ENCODE measurements at regions not wholly inside any gene's neighbourhood (a gene's known extent, or its start where the extent isn't known, plus 50 kb on each side); places are given as distances from the start of the nearest gene placed in this dataset.
"Not testable (repeated sequence)": the region's sequence is repeated elsewhere in the genome, so short reads cannot be mapped to it uniquely, and the experiment has no call there.

DNA sequence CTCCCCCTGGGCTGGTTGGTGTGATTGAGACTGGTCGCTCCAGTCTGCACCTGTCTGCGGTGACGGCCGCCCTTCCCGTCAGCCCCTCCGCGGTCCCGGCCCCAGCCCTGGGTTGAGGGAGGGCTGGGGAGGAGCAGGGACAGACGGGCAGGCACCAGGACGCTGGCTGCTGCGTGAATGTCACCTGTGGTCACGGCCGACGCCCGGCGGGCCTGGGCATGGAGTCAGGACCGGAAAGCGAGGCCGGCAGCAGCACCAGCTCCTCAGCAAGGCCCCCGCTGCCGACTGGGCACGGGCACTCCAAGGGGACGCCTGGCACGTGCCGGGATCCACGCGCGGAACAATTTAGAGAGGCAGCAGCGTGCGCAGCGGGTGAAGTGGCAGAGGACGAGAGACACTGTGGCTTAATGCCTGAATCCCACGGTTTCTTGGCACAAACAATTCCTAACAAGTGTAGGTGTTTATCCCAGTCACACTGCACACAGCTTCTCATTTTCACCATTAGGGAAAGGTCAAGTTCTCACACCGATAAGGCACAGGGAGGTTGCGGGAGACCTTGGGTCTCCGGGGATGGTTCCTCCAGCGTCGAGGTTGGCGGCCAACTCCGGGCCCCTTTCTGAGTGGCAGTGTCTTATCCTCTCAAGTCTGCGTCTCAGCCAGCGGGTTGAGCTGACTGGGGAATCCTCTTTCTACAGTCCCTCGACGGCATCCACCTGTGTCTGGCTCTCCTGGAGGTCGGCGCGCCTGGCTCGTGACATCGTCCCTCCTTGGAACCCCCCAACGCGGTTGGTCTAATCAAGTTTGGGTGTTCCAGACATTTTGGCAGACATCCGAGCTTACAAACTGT lies 66.4 kb upstream of the ADGRA1 start:
- DNase-seq (ENCODE audit: extremely low read depth, low read depth), result no peak

DNA sequence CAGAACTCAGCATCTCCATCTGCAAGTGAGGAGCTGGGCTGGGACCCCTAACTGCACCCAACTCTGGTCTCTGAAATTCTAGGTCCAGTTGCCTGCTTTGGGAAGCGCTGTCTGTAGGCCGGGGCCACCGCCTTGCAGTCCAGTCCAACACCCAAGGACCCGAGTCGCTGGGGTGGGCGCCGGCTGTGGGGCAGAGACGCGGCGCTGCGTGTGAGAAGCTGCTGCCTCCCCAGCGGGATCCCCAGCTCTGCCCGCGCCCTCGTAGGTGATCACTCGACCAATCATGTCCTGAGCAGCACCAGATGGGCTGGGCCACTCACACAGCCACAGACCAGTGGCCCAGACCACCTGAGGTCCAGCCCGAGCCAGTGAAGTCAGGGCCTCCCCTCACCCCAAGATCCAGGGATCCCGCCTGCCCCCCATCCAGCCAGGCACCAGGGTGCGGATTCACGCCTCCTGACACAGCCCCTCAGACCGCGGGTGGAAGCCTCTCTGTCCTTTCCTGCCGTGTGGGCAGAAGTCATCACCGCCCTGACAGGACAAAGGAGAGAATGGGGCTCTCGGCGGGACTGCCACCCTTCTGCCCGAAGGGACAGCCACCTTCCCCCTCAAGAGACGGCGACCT lies 67.4 kb upstream of the ADGRA1 start:
- no peak for DNase-seq (ENCODE audit: extremely low read depth, low read depth)

DNA sequence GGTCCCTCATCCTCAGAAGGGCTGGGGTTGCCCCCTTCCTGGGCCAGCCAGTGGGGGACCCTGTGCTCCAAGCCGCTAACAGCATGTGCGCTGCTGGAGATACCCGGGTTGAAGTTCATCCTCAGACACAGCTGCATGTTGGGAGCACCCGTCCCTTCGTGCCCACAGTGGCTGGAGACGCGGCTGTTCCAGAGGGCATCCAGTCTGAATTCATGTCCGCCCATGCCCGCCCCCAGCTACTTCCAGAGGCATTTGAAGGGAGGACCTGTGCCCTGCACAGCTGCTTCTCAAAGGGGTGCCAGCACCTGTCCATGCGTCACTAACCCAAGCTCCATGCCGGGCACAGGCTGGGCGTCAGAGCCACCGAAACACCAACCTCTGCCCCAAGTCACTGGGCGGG lies 68.1 kb upstream of the ADGRA1 start:
- no peak for DNase-seq (ENCODE audit: extremely low read depth, low read depth)

DNA sequence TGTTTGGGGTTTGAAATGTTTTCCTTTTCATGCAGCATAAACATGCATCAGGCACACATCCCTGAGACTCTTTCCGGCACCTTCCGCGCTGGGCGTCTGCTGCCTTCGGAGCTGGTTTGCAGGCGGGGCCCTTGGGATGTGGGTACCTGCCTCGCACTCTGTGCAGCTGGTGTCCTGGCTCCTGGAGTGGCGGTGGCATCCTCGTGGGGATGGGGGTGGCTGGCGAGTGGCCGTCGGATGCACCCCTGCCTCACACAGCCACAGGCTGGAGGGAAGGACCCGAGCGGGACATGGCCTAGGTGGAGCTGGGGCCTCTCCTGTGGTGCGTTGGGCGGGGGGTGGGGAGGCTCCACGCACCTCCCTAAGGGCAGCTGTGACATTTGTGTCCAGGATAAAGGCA lies 68.5 kb upstream of the ADGRA1 start:
- DNase-seq (ENCODE audit: extremely low read depth, low read depth), result no peak

DNA sequence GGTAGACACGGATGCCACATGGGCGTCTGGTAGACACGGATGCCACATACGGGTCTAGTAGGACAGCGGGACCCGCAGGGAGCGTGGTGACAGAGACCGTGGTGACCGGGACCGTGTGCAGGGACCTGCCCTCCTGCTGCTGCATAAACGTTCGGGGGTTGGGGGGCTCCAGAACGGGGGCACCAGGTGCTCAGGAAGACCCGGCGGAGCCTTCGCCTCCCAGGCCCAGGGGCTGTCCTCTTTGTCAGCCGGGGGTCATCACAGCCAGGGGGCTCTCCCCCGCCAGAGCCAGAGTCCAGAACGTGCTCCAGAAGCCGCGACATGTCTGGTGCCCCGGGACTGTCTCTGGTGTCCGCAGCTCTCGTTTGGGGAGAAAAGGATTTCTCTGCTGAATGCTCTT lies 69.2 kb upstream of the ADGRA1 start:
- no peak for DNase-seq (ENCODE audit: extremely low read depth, low read depth)

DNA sequence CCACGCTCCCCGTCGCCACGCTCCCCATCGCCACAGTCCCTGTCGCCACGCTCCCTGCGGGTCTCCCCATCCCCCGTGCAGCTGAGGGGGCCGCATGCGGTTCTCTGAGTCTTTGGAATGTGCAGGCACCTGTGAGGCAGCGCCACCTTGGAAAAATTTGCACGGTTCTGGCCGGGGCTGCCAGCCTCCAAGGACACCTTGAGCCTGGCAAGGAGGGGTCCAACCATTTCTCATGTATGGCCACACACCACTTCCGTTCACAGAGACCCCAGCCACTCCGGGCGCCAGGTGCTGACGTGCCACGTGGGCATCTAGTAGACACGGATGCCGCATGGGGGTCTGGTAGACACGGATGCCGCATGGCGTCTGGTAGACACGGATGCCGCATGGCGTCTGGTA lies 70.5 kb upstream of the ADGRA1 start:
- DNase-seq (ENCODE audit: extremely low read depth, low read depth), result no peak

DNA sequence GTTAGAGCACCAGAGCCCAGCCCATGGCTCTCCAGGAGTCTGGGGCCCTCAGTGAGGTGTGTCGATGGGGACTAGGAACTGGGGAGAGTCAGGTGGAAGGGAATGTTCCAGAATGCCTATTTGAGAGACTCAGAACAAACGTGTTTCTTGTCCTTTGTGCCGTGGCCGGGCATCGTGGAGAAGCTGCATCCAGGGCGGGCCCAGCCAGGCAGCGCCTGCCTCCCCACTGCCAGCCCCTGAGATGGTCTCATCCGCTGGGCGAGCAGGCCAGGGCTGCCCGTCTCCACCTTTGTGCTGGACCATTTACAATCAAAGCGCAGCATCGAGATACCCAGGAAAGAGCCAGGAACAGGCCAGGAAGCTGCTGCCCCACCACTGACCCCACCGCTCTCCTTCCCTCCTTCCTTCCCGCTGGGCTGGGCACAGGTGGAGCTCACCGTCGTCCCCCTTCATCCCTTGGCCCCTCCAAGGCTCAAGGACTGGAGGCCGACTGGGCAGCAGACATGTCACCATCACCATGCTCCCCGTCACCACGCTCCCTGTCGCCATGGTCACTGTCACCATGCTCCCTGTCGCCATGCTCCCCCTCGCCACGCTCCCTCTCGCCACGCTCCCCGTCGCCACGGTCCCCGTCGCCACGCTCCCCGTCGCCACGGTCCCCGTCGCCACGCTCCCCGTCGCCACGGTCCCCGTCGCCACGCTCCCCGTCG lies 71.1 kb upstream of the ADGRA1 start:
- DNase-seq (ENCODE audit: extremely low read depth, low read depth), result no peak

DNA sequence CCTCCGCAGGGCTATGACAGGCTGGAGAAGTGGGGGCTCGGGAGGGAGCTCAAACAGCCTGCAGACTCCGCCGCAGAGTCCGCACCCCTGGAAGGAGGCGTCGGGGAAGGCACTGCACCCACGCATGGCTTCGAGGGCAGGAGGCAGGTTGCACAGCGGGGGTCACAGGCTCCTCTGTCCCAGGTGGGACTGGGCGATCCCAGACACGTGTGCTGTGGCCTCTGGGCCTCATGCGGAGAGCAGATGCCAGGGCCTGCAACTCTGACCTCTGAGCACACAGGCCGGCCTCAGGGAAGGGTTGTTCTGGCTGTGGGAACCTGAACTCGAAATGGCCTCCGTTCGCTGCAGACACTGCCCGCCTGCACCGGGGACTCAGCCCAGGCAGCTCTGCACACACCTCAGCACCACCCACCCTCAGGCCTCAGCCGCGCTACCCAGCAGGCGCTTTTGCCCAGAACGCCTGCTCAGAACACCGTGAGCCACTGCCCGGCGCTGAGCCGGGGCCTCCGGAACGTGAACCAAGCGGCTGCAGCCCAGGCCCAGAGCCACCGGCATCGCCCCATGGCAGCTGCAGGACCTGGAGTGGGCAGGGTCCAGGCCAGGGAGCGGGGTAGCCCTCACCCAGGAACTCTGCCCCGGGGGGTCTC lies 71.8 kb upstream of the ADGRA1 start:
- no peak for DNase-seq (ENCODE audit: extremely low read depth, low read depth)

DNA sequence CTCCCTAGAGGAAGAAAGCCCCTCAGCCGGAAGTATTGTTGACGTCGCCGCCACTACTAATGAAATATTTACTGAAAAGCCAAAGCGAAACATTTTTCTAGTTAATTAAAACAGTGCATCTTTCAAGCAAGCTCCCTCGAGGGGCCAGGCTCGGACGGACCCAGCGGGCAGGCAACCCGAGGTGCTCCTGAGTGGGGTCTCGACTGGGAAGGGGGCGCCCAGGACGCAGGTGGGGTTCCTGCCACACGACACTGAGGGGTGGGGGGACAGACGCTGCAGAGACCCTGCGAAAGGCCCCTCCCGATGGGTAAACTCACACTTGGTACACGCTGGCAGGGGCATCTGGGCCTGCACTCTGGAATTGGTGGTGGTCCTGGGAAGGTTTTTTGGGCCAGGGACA lies 72.4 kb upstream of the ADGRA1 start:
- DNase-seq (ENCODE audit: extremely low read depth, low read depth), result no peak

DNA sequence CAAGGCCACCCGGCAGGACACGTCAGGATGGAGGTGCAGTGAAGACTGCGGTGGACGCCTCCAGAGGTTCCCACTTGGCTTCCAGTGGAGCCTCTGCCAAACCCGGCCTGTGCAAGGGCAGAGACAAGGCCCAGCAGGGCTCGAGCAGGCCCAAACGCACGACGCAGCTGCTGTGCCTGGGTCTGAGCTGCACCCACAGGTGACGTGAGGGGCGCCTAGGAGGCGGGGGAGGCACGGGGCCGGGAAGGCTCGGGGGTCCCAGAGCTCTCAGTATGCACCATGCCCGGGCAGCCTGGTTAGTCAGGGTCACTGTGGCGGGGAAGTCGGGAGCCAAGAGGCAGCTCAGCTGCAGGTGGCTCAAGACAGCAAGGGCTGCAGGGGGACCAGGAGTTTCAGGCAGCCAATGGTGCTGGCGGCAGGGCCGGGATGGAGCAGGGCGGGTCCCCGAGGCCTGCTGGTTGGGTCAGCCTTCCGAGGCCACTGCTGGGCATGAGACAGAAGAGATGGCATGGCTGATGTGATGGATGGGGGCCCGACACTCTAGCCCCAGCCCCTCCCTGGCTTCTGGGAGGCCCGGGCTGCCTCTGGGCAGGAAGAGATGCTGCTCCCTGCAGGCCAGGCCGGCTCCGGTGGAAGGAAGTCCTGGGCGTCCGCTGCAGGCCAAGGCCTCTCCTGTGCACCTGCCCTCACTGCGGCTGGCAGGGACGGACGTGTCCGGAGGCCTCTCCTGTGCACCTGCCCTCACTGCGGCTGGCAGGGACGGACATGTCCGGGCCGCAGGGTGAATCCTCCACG lies 72.2 kb upstream of the CFAP46 start:
- DNase-seq (ENCODE audit: extremely low read depth, low read depth), result no peak

DNA sequence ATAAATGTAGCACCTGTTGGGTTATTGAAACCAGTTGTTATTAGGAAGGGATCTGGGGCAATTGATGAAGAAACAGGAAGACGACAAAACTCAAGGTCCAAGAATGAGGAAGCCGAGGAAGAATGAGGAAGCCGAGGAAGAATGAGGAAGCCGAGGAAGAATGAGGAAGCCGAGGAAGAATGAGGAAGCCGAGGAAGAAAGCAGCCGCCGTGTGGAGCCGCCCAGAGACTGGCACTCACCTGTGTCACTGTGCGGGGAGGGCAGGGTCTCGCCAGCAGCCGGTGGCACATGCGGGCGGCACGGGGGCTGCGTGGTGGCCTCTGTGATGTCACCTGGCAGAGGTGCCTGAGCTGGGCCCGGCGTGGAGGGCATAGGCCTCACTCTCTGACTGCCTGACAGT lies 71.1 kb upstream of the CFAP46 start:
- no peak for DNase-seq (ENCODE audit: extremely low read depth, low read depth)

DNA sequence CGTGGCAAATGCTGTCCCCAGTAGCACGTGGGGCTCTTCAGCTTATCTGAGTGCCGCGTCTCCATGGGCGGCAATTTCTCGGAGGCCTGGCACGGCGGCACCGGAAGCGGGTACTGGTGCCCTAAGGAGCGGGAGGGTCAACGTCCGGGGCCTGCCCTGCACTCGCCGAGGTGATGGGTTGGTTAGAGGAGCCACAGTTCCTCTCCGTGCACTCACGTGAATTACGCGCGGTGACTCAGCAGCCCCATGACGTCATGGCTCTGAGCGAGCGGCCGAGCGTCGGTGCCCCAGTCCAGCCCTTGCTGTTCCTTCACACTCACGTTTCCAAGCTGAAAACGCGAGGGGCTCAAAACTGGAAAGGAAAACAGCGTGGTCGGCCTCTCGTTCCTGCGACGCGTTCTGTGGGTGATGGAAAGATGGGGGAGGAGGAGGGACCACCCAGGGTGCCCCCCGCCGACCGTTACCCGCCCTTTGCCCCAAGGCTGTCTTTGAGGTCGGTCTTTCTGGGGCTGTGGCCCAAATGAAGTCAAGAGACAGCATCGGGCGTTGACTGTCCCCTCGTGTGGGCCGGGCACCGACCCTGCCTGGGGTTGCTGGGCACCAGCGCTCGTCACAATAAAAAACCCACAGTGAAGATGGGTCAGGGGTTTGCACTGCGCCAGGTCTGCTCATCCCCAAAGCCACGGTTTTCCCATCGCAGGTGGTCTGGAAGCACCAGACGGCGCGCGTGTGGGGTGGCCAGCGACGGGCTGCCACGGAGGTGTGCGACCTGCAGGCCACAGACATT lies 70.4 kb upstream of the CFAP46 start:
- no peak for DNase-seq (ENCODE audit: extremely low read depth, low read depth)

DNA sequence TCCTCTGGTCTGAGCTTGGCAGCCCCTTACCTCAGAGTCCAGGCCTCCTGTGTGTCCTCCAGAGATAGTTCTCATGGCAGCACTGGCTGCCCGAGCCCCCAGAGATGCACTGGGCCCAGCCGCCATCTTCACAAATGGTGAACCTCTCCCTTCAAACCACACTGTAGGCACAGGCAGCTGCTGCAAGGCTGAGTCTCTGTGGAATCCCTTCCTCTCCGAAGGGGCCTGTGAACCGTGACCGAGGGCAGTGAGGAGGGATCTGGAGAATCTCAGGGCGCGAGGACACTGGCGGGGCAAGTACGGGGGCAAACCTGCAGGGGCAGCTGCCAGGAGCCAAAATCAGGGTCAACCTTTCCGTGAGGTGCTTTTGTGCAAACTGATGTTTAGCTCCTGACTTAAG lies 69.5 kb upstream of the CFAP46 start:
- no peak for DNase-seq (ENCODE audit: extremely low read depth, low read depth)

DNA sequence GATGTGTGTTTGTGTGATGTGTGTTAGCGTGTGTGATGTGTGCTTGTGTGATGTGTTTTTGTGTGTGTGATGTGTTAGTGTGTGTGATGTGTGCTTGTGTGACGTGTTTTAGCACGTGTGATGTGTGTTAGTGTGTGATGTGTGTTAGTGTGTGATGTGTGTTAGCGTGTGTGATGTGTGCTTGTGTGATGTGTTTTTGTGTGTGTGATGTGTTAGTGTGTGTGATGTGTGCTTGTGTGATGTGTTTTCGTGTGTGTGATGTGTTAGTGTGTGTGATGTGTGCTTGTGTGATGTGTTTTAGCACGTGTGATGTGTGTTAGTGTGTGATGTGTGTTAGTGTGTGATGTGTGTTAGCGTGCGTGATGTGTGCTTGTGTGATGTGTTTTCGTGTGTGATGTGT lies 69.0 kb upstream of the CFAP46 start:
- not testable (repeated sequence) for DNase-seq (ENCODE audit: extremely low read depth, low read depth)

DNA sequence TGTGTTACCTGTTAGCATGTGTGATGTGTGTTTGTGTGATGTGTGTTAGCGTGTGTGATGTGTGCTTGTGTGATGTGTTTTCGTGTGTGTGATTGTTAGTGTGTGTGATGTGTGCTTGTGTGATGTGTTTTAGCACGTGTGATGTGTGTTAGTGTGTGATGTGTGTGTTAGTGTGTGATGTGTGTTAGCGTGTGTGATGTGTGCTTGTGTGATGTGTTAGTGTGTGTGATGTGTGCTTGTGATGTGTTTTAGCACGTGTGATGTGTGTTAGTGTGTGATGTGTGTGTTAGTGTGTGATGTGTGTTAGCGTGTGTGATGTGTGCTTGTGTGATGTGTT lies 68.4 kb upstream of the CFAP46 start:
- not testable (repeated sequence) for DNase-seq (ENCODE audit: extremely low read depth, low read depth)

DNA sequence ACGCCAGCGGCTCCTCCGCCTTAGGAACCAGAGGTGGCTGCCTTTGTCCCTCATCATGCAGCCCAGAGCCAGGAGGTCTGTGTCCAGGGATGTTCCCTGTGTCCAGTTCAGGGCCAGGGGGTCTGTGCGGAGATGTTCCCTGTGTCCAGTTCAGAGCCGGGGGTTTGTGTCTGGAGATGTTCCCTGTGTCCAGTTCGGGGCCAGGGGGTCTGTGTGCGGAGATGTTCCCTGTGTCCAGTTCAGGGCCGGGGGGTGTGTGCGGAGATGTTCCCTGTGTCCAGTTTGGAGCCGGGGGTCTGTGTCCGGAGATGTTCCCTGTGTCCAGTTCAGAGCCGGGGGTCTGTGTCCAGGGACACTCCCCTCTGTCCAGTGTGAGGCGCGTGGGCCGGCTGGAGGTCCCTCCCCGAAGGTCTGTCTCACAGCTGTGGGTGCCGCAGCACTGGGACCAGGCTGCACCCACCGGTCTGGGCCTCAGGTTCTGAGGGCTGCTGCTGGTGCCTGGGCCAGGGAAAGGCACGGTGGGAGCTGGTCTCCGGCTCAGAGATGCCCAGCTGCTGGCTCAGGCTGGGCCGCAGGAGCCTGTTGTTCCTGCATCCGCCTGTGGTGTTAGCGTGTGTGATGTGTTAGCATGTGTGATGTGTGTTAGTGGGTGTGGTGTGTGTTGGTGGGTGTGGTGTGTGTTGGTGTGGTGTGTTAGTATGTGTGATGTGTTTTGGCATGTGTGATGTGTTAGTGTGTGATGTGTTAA lies 67.9 kb upstream of the CFAP46 start:
- no peak for DNase-seq (ENCODE audit: extremely low read depth, low read depth)

DNA sequence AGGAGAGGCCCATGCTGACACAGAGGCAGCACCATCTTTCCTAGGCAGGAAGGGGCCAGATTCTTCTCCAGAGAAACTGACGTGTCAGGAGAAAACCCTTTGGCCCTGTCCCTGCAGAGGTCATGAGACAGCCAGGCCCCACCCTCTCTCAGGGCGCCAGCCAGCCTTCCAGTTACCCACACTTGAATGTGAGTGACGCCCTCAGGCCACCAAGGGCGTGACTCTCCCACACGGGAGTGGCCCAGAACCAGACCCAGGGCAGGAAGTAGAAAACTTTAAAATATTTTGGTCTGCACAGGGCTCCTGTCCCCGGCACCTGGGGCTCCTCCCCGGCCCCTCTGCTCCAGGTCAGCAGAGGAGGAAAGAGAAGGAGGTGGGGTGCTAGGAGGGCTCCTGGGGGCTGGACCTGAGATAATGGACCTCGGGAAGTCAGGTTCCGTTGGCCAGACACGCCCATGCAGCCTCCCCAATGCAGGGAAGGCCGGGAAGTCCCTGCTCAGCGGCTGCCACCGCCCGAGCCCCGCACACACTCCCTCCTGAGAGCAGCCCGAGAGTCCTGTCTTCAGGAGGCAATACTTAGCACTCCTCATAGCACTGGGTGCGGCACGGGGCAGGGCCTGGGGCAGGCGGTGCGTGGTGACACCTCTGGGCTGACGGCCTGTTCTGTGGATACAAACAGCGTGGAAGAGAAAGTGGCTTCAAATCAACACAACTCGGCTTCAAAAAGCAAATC lies 67.0 kb upstream of the CFAP46 start:
- DNase-seq (ENCODE audit: extremely low read depth, low read depth), result peak; percentile 91

DNA sequence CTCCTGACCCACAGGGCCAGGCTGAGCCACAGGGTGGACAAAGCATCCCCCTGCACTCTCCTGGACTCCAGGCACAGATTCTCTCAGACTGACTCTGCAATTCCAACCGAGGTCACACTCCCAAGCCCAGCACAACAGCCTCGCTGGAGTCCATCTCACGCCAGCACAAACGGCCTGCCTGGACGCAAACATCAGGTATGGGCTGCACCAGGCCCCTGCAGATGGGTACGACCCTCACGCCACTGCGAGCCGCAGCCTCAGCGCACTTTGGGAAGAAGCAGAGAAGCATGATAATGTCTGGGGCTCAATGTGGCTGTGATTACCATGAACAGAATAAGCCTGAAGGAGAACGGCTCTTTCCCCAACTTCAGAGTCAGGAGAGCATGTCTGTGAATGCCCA lies 66.4 kb upstream of the CFAP46 start:
- DNase-seq (ENCODE audit: extremely low read depth, low read depth), result no peak

DNA sequence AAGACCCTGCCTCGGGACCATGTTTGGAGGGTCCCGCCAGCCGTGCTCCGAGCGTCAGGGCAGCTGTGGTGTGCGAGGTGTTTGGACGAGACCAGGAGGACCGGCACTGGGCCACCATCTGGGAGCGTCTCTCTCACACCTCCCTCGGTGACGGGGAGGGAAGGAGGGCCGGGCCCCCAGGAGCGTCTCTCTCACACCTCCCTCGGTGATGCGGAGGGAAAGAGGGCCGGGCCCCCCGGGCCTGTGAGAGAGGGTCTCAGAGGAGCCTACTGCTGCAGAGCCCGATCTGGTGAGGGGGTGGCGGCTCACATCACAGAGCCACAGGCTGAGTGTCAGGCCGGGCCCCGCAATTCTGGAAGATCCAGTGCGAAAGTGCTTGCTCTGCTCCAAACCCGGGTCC lies 65.8 kb upstream of the CFAP46 start:
- no peak for DNase-seq (ENCODE audit: extremely low read depth, low read depth)
